Astrocyte of the cerebellum (primary cell): ENCODE measurements at regions not wholly inside any gene's neighbourhood (a gene's known extent, or its start where the extent isn't known, plus 50 kb on each side); places are given as distances from the start of the nearest gene placed in this dataset.

ENCODE experiments used
- DNase-seq: peaks from one replicate; pipeline ENCODE4 v3.0.0-alpha.2; 2011; ENCODE audit warnings: low read depth
- H3K4me3 ChIP-seq: 2 replicates; pipeline ENCODE4 v1.5.1; 2011; ENCODE audit warnings: mild to moderate bottlenecking, low read depth, low read length, moderate library complexity
- CTCF ChIP-seq: IDR thresholded peaks from 2 replicates; pipeline ENCODE4 v1.5.1; 2012; ENCODE audit warnings: low read length, low read depth, moderate library complexity, mild to moderate bottlenecking; ENCODE audit errors: missing control alignments
- in situ Hi-C: cut with HindIII; loops from 2 replicates; pipeline ENCODE4 v1.10.0; 2017; ENCODE audit warnings: low sequenced_read_pairs

GRCh38 chr12:78585132-78585531 lies 279.4 kb upstream of the SYT1 start:
- H3K4me3 ChIP-seq = no peak overlapping the region
- DNase-seq = no peak
- no peak for TF ChIP-seq CTCF
- in situ Hi-C loops = no loop called here

GRCh38 chr12:78586790-78587189 lies 277.8 kb upstream of the SYT1 start:
- TF ChIP-seq CTCF = no peak
- in situ Hi-C loops = no loop called here
- no peak for DNase-seq
- no peak overlapping the region for H3K4me3 ChIP-seq

- no peak for DNase-seq
- in situ Hi-C loops = no loop called here
- TF ChIP-seq CTCF = no peak
- H3K4me3 ChIP-seq = no peak overlapping the region
Measured at GRCh38 chr12:78599366-78599765, 265.2 kb upstream of the SYT1 start.

GRCh38 chr12:78600541-78600940 lies 264.0 kb upstream of the SYT1 start:
- DNase-seq = no peak
- in situ Hi-C loops = no loop called here
- TF ChIP-seq CTCF = no peak

GRCh38 chr12:78611504-78611903 lies 253.1 kb upstream of the SYT1 start:
- no peak for TF ChIP-seq CTCF
- DNase-seq = no peak
- in situ Hi-C loops = no loop called here
- no peak overlapping the region for H3K4me3 ChIP-seq

More at GRCh38 chr12:78600541-78600940, 264.0 kb upstream of the SYT1 start:
- no peak overlapping the region for H3K4me3 ChIP-seq

GRCh38 chr12:78612190-78612589 lies 252.4 kb upstream of the SYT1 start:
- no peak for DNase-seq
- no peak overlapping the region for H3K4me3 ChIP-seq
- in situ Hi-C loops = no loop called here
- TF ChIP-seq CTCF = no peak

- TF ChIP-seq CTCF = no peak
- no peak for DNase-seq
- no peak overlapping the region for H3K4me3 ChIP-seq
- in situ Hi-C loops = no loop called here
Measured at GRCh38 chr12:78617683-78618082, 246.9 kb upstream of the SYT1 start.
